Tibial nerve (tissue), 4 donors: ENCODE measurements at regions not wholly inside any gene's neighbourhood (a gene's known extent, or its start where the extent isn't known, plus 50 kb on each side); places are given as distances from the start of the nearest gene placed in this dataset.
"Not testable (repeated sequence)": the region's sequence is repeated elsewhere in the genome, so short reads cannot be mapped to it uniquely, and the experiment has no call there.

ENCODE experiments used
- DNase-seq, 2 donors: peaks; one replicate each; pipeline ENCODE4 v3.0.0-alpha.2; 2019; ENCODE audit warnings: low spot score in 2 of 2
- H3K27ac ChIP-seq, 4 donors: fragments of 200-600 bp; sonication (generic) in 3 of 4; one replicate each; pipeline ENCODE4 v1.5.1; 2017 to 2019; ENCODE audit warnings: mild to moderate bottlenecking in 1 of 4
- H3K27me3 ChIP-seq, 2 donors: fragments of 200-600 bp; sonication (generic) in 1 of 2; one replicate each; pipeline versions ENCODE4 v1.5.1 to v1.6.0; 2017 to 2019
- H3K36me3 ChIP-seq, 3 donors: fragments of 200-600 bp; sonication (generic); one replicate each; pipeline ENCODE4 v1.5.1; 2018 to 2019
- H3K4me1 ChIP-seq, 4 donors: fragments of 200-600 bp; sonication (generic) in 3 of 4; one replicate each; pipeline ENCODE4 v1.5.1; 2017 to 2019
- H3K4me3 ChIP-seq, 4 donors: fragments of 200-600 bp; sonication (generic) in 3 of 4; one replicate each; pipeline ENCODE4 v1.5.1; 2017 to 2019; ENCODE audit warnings: mild to moderate bottlenecking in 1 of 4, moderate library complexity in 1 of 4
- H3K9me3 ChIP-seq, 4 donors: fragments of 200-600 bp; sonication (generic) in 3 of 4; one replicate each; pipeline ENCODE4 v1.5.1; 2017 to 2019
- CTCF ChIP-seq, 5 experiments: fragments of 200-600 bp in 3 of 5; fragments of 450-650 bp in 2 of 5; sonication (generic) in 3 of 5; IDR thresholded peaks; one replicate each; pipeline ENCODE4 v1.5.1; 2016 to 2019; ENCODE audit warnings: antibody characterized with exemption in 5 of 5, mild to moderate bottlenecking in 3 of 5, moderate library complexity in 2 of 5
- EP300 ChIP-seq, 2 donors: sonication (generic); formaldehyde crosslinking; IDR thresholded peaks; one replicate each; pipeline ENCODE4 v1.6.1; 2017; ENCODE audit warnings: antibody characterized with exemption in 2 of 2, mild to moderate bottlenecking in 1 of 2
- POLR2A ChIP-seq, 2 donors: fragments of 450-650 bp; IDR thresholded peaks; one replicate each; pipeline ENCODE4 v1.6.1; 2017; ENCODE audit warnings: antibody characterized with exemption in 2 of 2, mild to moderate bottlenecking in 2 of 2, moderate library complexity in 2 of 2
- WGBS, 2 donors: methylation state at CpG; one replicate each; pipeline ENCODE4 v1.1.5; 2018; 5-methylcytosine and 5-hydroxymethylcytosine counted together

- Histone ChIP-seq H3K4me1 (no peaks in the 10 kb centered on the region), H3K9me3 (no peaks in the 10 kb centered on the region), H3K27me3 (no peaks in the 10 kb centered on the region), H3K4me3 (no peak overlapping the region), H3K36me3 (no peaks in the 10 kb centered on the region), H3K27ac (no peak overlapping the region)
- 71 to 72% methylated on average over 4 of the region's 4 CpGs for WGBS, 2 donors
- no peak for DNase-seq
- TF ChIP-seq POLR2A (IDR thresholded peaks at IDR 0.05) (no peak), CTCF (IDR thresholded peaks at IDR 0.05) (no peak), EP300 (IDR thresholded peaks at IDR 0.05) (no peak)
These were observed 569.8 kb upstream of the B3GAT1 start for GRCh38 chr11:134981835-134982234.

DNA sequence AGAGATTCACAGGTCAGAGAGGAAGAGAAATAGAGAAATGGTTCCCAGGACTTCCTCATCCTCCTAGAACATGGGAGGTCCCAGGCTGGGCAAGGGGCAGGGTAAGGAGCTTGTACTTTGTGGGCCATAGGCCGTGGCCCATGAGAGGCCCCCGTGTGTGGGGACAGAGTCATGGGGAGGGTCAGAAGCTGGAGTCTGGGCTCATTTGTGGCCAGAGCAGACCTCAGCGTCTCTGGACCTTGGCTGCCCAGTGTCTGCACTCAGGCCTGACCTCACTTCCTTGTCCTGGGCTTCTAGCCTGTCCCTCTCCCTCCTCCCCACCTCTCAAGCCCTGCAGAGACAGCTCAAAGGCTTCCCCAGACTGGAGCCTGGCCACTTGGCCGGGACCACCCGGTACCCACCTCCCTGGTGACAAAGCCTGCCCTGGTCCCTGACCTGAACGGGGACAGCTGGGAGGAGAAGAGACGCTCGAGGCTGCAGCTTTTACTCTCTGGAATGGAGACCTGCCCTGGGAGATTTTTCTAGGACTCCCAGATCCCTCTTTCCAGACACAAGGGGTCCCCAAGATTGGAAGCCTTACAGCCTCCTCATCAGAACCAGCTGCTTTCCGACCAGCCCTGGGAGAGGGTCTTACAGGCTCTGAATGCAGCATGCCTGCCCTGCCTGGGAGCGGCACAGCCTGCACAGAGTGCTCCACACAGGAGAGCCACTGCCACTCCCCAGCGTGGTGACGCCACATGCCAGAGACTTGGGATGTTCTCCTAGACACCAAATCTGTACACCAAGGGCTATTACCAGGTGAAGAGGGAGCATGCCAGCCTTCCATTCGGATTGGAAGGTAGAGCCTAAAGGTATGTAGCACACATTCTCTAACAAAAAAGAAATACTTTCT lies 569.0 kb upstream of the B3GAT1 start:
- Histone ChIP-seq H3K27me3 (no peaks in the 10 kb centered on the region), H3K9me3 (no peaks in the 10 kb centered on the region), H3K4me3 (no peak overlapping the region), H3K4me1 (no peaks in the 10 kb centered on the region), H3K27ac (no peak overlapping the region), H3K36me3 (no peaks in the 10 kb centered on the region)
- no peak for DNase-seq
- 64 to 68% methylated on average over 13 of the region's 13 CpGs for WGBS, 2 donors
- no peak for TF ChIP-seq POLR2A (IDR thresholded peaks at IDR 0.05)
- TF ChIP-seq EP300 (IDR thresholded peaks at IDR 0.05): no peak
- TF ChIP-seq CTCF (IDR thresholded peaks at IDR 0.05): no peak

DNA sequence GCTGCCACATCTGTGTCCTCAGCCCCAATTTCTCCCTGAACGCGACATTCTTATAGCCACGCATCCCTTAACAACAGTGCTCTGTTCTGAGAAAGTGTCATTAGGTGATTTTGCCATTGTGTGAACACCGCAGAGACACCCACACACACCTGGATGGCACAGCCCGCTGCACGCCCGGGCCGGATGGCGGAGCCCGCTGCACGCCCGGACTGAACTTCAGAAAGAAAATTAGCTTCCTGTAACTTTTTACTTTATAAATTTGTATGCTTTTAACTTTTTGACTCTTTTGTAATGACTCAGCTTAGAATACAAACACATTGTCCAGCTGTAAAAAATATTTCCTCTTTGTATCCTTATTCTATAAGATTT lies 567.0 kb upstream of the B3GAT1 start:
- WGBS, 2 donors: 90% methylated on average over 12 of the region's 12 CpGs
- not testable (repeated sequence) for H3K9me3 ChIP-seq, H3K4me1 ChIP-seq, H3K36me3 ChIP-seq, H3K27ac ChIP-seq, H3K27me3 ChIP-seq, DNase-seq, H3K4me3 ChIP-seq

GRCh38 chr11:134978388-134979088 lies 566.5 kb upstream of the B3GAT1 start:
- H3K27ac ChIP-seq: no peak overlapping the region
- no peak overlapping the region for H3K4me3 ChIP-seq
- H3K27me3 ChIP-seq: no peaks in the 10 kb centered on the region
- no peaks in the 10 kb centered on the region for H3K9me3 ChIP-seq
- H3K4me1 ChIP-seq: no peaks in the 10 kb centered on the region
- no peak for DNase-seq
- WGBS, 2 donors: 78 to 81% methylated on average over 21 of the region's 21 CpGs
- H3K36me3 ChIP-seq: no peaks in the 10 kb centered on the region
- no peak for TF ChIP-seq POLR2A (IDR thresholded peaks at IDR 0.05)
- TF ChIP-seq CTCF (IDR thresholded peaks at IDR 0.05): no peak
- no peak for TF ChIP-seq EP300 (IDR thresholded peaks at IDR 0.05)

DNA sequence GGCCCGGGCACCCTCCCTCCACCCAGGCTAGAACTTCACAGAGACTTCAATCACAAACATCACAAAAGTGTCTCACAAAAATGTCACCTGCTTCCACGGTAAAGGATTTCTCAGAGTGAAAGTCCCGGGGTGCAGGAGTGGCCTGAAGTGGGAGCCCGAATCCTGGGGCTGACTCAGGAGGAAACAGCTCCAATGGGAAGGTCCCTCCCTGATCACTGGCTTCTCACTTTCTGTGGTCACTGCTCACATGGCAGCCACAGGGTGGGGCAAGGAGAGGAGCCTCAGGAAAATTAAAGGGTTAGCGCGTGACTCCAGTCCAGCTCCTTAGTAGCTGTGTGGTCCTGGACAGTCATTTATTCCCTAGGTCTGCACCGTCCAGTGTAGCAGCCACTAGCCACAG lies 564.5 kb upstream of the B3GAT1 start:
- no peak for DNase-seq

More for the DNA sequence above, 564.5 kb upstream of the B3GAT1 start:
- no peaks in the 10 kb centered on the region for H3K27me3 ChIP-seq
- H3K9me3 ChIP-seq: no peaks in the 10 kb centered on the region
- H3K27ac ChIP-seq: no peak overlapping the region
- no peak overlapping the region for H3K4me3 ChIP-seq
- no peaks in the 10 kb centered on the region for H3K36me3 ChIP-seq
- H3K4me1 ChIP-seq: no peaks in the 10 kb centered on the region
- WGBS, 2 donors: 72% methylated on average over 7 of the region's 7 CpGs
- no peak for TF ChIP-seq POLR2A (IDR thresholded peaks at IDR 0.05)
- no peak for TF ChIP-seq CTCF (IDR thresholded peaks at IDR 0.05)
- no peak for TF ChIP-seq EP300 (IDR thresholded peaks at IDR 0.05)
